Calu3 (cell line): ENCODE measurements at regions not wholly inside any gene's neighbourhood (a gene's known extent, or its start where the extent isn't known, plus 50 kb on each side); places are given as distances from the start of the nearest gene placed in this dataset.

Experiments
- BruUV-seq: library from RNA; stranded (reverse); fragments of 400-500 nt; replicated peaks from 2 replicates; lab custom pipeline; 2021; lab: Mats Ljungman, UMichigan
- CTCF ChIA-PET: fragments of 300-600 bp; sonication (Branson Sonifier 250); formaldehyde crosslinking; loops from one replicate; lab custom pipeline; 2022; ENCODE audit warnings: antibody characterized with exemption; lab: Charles Lee
- DNase-seq: peaks from one replicate; pipeline ENCODE4 v3.0.0; 2022
- H3K27ac Mint-ChIP-seq: one replicate; pipeline ENCODE4 v1.8.0; 2022; ENCODE audit warnings: mixed read lengths; ENCODE audit not compliant: unreplicated experiment
- H3K27me3 Mint-ChIP-seq: one replicate; pipeline ENCODE4 v1.8.0; 2022; ENCODE audit warnings: mixed read lengths; ENCODE audit not compliant: unreplicated experiment
- H3K36me3 Mint-ChIP-seq: one replicate; pipeline ENCODE4 v1.8.0; 2022; ENCODE audit warnings: mild to moderate bottlenecking, moderate library complexity, mixed read lengths; ENCODE audit not compliant: insufficient read depth, unreplicated experiment
- H3K4me1 Mint-ChIP-seq: one replicate; pipeline ENCODE4 v1.8.0; 2022; ENCODE audit warnings: mild to moderate bottlenecking, low read depth, mixed read lengths; ENCODE audit not compliant: unreplicated experiment
- H3K4me3 Mint-ChIP-seq: one replicate; pipeline ENCODE4 v1.8.0; 2022; ENCODE audit warnings: mild to moderate bottlenecking, low read depth, moderate library complexity, mixed read lengths; ENCODE audit not compliant: unreplicated experiment
- H3K9me3 Mint-ChIP-seq: one replicate; pipeline ENCODE4 v1.8.0; 2022; ENCODE audit warnings: low read depth, mixed read lengths; ENCODE audit not compliant: unreplicated experiment
- CTCF ChIP-seq: fragments of 200-600 bp; IDR thresholded peaks from one replicate; pipeline ENCODE4 v1.8.0; 2022; ENCODE audit warnings: antibody characterized with exemption; ENCODE audit not compliant: unreplicated experiment
- intact Hi-C: fragments of 100-400 bp; cut with micrococcal nuclease; formaldehyde crosslinking; loops from one replicate; pipeline ENCODE4 v1.10.0; 2022; ENCODE audit not compliant: unreplicated experiment

- Mint-ChIP-seq H3K27me3 (no peaks in the 10 kb centered on the region), H3K27ac (no peak overlapping the region), H3K4me3 (no peak overlapping the region), H3K9me3 (peaks cover 17% of the 10 kb centered on the region), H3K36me3 (no peaks in the 10 kb centered on the region), H3K4me1 (no peaks in the 10 kb centered on the region)
- intact Hi-C loops, result no loop called here
- no peak for TF ChIP-seq CTCF
- BruUV-seq, result no TSS peak
- no peak for DNase-seq
- CTCF ChIA-PET, result no interaction called here
These were observed 158.0 kb downstream of the C7orf25 start for GRCh38 chr7:42753811-42754363.

GRCh38 chr7:42753367-42753766, 158.5 kb downstream of the C7orf25 start:
- Mint-ChIP-seq H3K27me3 (no peaks in the 10 kb centered on the region), H3K4me1 (no peaks in the 10 kb centered on the region), H3K9me3 (peaks cover 16% of the 10 kb centered on the region), H3K4me3 (no peak overlapping the region), H3K36me3 (no peaks in the 10 kb centered on the region), H3K27ac (no peak overlapping the region)
- DNase-seq, result no peak
- BruUV-seq, result no TSS peak
- intact Hi-C loops, result no loop called here
- TF ChIP-seq CTCF, result no peak
- CTCF ChIA-PET, result no interaction called here

- no peaks in the 10 kb centered on the region for H3K36me3 Mint-ChIP-seq
These were observed 161.7 kb downstream of the C7orf25 start for GRCh38 chr7:42750172-42750571.

GRCh38 chr7:42747044-42747443, 164.8 kb downstream of the C7orf25 start:
- Mint-ChIP-seq H3K4me3 (no peak overlapping the region), H3K4me1 (no peaks in the 10 kb centered on the region), H3K9me3 (peaks cover 15% of the 10 kb centered on the region), H3K36me3 (no peaks in the 10 kb centered on the region), H3K27ac (no peak overlapping the region), H3K27me3 (no peaks in the 10 kb centered on the region)
- no peak for DNase-seq
- intact Hi-C loops, result no loop called here
- BruUV-seq, result no TSS peak
- CTCF ChIA-PET, result no interaction called here
- no peak for TF ChIP-seq CTCF

More at GRCh38 chr7:42750172-42750571, 161.7 kb downstream of the C7orf25 start:
- TF ChIP-seq CTCF, result no peak
- Mint-ChIP-seq H3K27me3 (no peaks in the 10 kb centered on the region), H3K9me3 (peaks cover 13% of the 10 kb centered on the region), H3K4me3 (no peak overlapping the region), H3K27ac (no peak overlapping the region), H3K4me1 (no peaks in the 10 kb centered on the region)
- no TSS peak for BruUV-seq
- intact Hi-C loops, result no loop called here
- CTCF ChIA-PET, result no interaction called here
- no peak for DNase-seq
